ENCODE measurements at regions not wholly inside any gene's neighbourhood (a gene's known extent, or its start where the extent isn't known, plus 50 kb on each side); places are given as distances from the start of the nearest gene placed in this dataset.

DNA sequence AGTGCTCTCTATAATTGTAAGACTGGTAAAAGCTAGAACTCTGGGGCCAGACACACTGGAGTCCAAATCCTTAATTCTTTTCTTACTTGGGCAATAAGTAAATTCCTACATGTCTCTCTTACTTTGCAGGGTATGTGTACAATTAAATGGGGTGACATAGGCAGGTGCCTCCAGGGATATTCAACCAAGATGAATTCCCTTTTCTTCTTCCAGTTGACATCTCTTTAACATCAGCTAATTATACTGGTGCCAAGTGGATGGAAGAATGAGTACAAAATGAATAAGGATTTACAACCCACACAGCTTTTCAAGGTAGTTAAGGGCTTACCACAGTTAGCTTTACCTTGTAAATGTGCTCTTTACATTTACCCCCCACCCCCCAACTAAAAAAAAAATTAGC is 295.5 kb upstream of the GADL1 start:
- Histone ChIP-seq H3K9ac (no peak overlapping the region), H3K27ac (no peak overlapping the region), H3K4me2 (no peak overlapping the region), H3K36me3 (no peaks in the 10 kb centered on the region), H3K9me3 (ENCODE audit: low read depth) (no peaks in the 10 kb centered on the region), H3K27me3 (no peaks in the 10 kb centered on the region), H3K4me1 (peaks cover 12% of the 10 kb centered on the region), H2AFZ (replicated peaks) (no peak overlapping the region), H3K79me2 (ENCODE audit: low read depth) (no peaks in the 10 kb centered on the region), H3K4me3 (no peak overlapping the region), H4K20me1 (ENCODE audit: low read depth) (no peaks in the 10 kb centered on the region), H3F3A (ENCODE audit: low read depth) (no peaks in the 10 kb centered on the region)
- peaks cover 3% of the 10 kb centered on the region for H3K27me3 Mint-ChIP-seq (ENCODE audit: insufficient read depth, low read depth)
- no peaks in the 10 kb centered on the region for H3K36me3 Mint-ChIP-seq
- H3K27ac Mint-ChIP-seq: no peak overlapping the region
- no peak for DNase-seq (ENCODE audit: low spot score)
- no peak overlapping the region for H3K4me3 Mint-ChIP-seq
- H3K9me3 Mint-ChIP-seq: no peaks in the 10 kb centered on the region
- no peak for TF ChIP-seq CTCF (IDR thresholded peaks at IDR 0.05)
- TF ChIP-seq EZH2phosphoT487 (IDR thresholded peaks at IDR 0.05): no peak
- TF ChIP-seq EZH2 (IDR thresholded peaks at IDR 0.05): no peak
- H3K4me1 Mint-ChIP-seq: peaks cover 34% of the 10 kb centered on the region

DNA sequence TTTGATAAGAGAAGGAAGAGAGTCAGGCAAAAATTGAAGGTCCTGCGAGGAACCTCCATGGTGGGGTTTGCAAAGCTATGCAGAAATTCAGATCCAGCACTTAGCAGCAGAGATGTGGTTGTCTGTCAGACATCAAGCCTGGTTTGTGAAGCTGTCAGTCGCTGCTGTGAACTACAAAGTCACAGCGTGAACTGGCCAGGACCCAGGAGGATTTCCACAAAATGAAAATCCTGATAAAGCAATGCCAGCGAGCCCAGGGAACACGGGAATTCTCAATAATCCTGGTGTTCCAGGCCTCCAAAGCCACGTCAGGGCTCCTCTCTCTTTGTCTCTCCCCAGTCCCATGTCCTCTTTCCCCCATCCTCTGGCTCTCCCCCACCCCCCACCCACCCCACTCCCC is 296.9 kb upstream of the GADL1 start:
- Mint-ChIP-seq H3K9me3 (no peaks in the 10 kb centered on the region), H3K4me3 (no peak overlapping the region), H3K36me3 (no peaks in the 10 kb centered on the region), H3K27me3 (ENCODE audit: insufficient read depth, low read depth) (peaks cover 3% of the 10 kb centered on the region), H3K27ac (no peak overlapping the region), H3K4me1 (peaks cover 23% of the 10 kb centered on the region)
- Histone ChIP-seq H3K9me3 (ENCODE audit: low read depth) (no peaks in the 10 kb centered on the region), H3F3A (ENCODE audit: low read depth) (no peaks in the 10 kb centered on the region), H3K4me3 (no peak overlapping the region), H3K36me3 (no peaks in the 10 kb centered on the region), H3K27ac (no peak overlapping the region), H2AFZ (replicated peaks) (no peak overlapping the region), H3K4me2 (no peak overlapping the region), H3K27me3 (no peaks in the 10 kb centered on the region), H3K4me1 (peaks cover 14% of the 10 kb centered on the region), H4K20me1 (ENCODE audit: low read depth) (no peaks in the 10 kb centered on the region), H3K9ac (no peak overlapping the region), H3K79me2 (ENCODE audit: low read depth) (no peaks in the 10 kb centered on the region)
- TF ChIP-seq EZH2phosphoT487 (IDR thresholded peaks at IDR 0.05) (no peak), CTCF (IDR thresholded peaks at IDR 0.05) (no peak), EZH2 (IDR thresholded peaks at IDR 0.05) (no peak)
- DNase-seq (ENCODE audit: low spot score): no peak

DNA sequence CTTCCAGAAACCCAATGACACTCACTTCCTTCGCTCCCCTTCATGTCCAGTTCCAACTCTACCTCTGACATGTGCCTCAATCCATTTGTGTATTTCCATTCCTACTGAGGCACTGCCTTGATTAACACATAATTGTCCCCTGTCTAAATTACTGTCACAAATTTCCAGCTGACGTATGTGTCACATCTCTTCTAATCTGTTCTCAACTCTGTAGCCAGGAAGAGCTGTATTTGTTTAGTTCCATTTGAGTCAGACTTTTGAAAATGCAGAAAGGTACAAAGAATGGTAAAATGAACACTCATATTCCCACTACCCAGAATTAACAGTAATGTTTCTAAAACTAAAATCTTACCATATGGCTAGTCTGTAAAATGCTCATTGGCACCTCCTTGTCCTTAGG is 299.0 kb upstream of the GADL1 start:
- no peak overlapping the region for H3K4me2 ChIP-seq
- no peak for TF ChIP-seq EZH2 (IDR thresholded peaks at IDR 0.05)
- TF ChIP-seq CTCF (IDR thresholded peaks at IDR 0.05): no peak
- no peak for TF ChIP-seq EZH2phosphoT487 (IDR thresholded peaks at IDR 0.05)
- no peaks in the 10 kb centered on the region for H3K36me3 ChIP-seq
- H3K9ac ChIP-seq: no peak overlapping the region
- no peak overlapping the region for H2AFZ ChIP-seq (replicated peaks)
- Mint-ChIP-seq H3K9me3 (no peaks in the 10 kb centered on the region), H3K27ac (no peak overlapping the region), H3K27me3 (ENCODE audit: insufficient read depth, low read depth) (no peaks in the 10 kb centered on the region), H3K36me3 (no peaks in the 10 kb centered on the region), H3K4me3 (no peak overlapping the region), H3K4me1 (peaks cover 18% of the 10 kb centered on the region)
- no peaks in the 10 kb centered on the region for H4K20me1 ChIP-seq (ENCODE audit: low read depth)
- no peak overlapping the region for H3K4me3 ChIP-seq
- no peaks in the 10 kb centered on the region for H3K79me2 ChIP-seq (ENCODE audit: low read depth)
- H3F3A ChIP-seq (ENCODE audit: low read depth): no peaks in the 10 kb centered on the region
- H3K27me3 ChIP-seq: no peaks in the 10 kb centered on the region
- H3K4me1 ChIP-seq: peaks cover 11% of the 10 kb centered on the region
- DNase-seq (ENCODE audit: low spot score): no peak
- H3K9me3 ChIP-seq (ENCODE audit: low read depth): no peaks in the 10 kb centered on the region
- H3K27ac ChIP-seq: no peak overlapping the region

- Histone ChIP-seq H3K4me2 (no peak overlapping the region), H3K79me2 (ENCODE audit: low read depth) (no peaks in the 10 kb centered on the region), H3K9me3 (ENCODE audit: low read depth) (no peaks in the 10 kb centered on the region), H3K9ac (no peak overlapping the region), H3K36me3 (no peaks in the 10 kb centered on the region), H3K27ac (no peak overlapping the region), H3K4me1 (peaks cover 9% of the 10 kb centered on the region), H3K27me3 (no peaks in the 10 kb centered on the region), H3F3A (ENCODE audit: low read depth) (no peaks in the 10 kb centered on the region), H2AFZ (replicated peaks) (no peak overlapping the region), H3K4me3 (no peak overlapping the region), H4K20me1 (ENCODE audit: low read depth) (no peaks in the 10 kb centered on the region)
- Mint-ChIP-seq H3K4me3 (no peak overlapping the region), H3K4me1 (peaks cover 15% of the 10 kb centered on the region), H3K27me3 (ENCODE audit: insufficient read depth, low read depth) (no peaks in the 10 kb centered on the region), H3K36me3 (no peaks in the 10 kb centered on the region), H3K27ac (no peak overlapping the region), H3K9me3 (no peaks in the 10 kb centered on the region)
- no peak for TF ChIP-seq EZH2 (IDR thresholded peaks at IDR 0.05)
- no peak for TF ChIP-seq EZH2phosphoT487 (IDR thresholded peaks at IDR 0.05)
- TF ChIP-seq CTCF (IDR thresholded peaks at IDR 0.05): no peak
- DNase-seq (ENCODE audit: low spot score): no peak
Observed at GRCh38 chr3:31193871-31194270, 299.4 kb upstream of the GADL1 start.

All from neural progenitor cell (in vitro differentiated cells).